Epithelial cell of esophagus (primary cell): ENCODE measurements at regions not wholly inside any gene's neighbourhood (a gene's known extent, or its start where the extent isn't known, plus 50 kb on each side); places are given as distances from the start of the nearest gene placed in this dataset.
A peak's percentile ranks its signal among the peaks of the same experiment; 100 is the strongest.

Experiments
- DNase-seq: peaks from one replicate; pipeline ENCODE4 v3.0.0; 2010; ENCODE audit warnings: low read depth
- H3K4me3 ChIP-seq: 2 replicates; pipeline ENCODE4 v1.5.1; 2011; ENCODE audit warnings: mild to moderate bottlenecking, low read length, control low read depth
- TF ChIP-seq, protein P1 (sequence below): IDR thresholded peaks from 2 replicates; pipeline ENCODE4 v1.5.1; 2011; ENCODE audit warnings: low read depth, mild to moderate bottlenecking, low read length, control low read depth, inconsistent platforms; ENCODE audit not compliant: insufficient read depth; ENCODE audit errors: missing control alignments

DNA sequence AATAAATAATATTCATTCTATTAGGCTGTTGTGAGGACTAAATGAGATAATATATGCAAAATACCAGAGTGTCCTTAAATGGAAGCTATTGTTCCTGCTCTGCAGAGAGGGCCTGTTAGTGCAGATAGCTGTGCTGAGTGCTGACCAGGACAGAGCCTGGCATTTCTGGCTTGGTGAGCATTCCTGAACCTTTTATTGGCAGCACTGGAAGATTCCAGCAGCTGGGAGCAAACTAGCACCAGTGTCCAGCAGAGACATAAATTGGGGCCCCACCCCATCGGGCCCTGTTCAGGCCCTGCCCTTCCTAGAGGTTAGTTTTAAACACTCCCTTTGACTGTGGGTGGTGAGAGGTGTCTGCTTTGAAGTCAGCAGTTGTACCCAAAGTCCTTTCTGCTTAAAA is 85.9 kb upstream of the GADD45A start:
- DNase-seq = peak; percentile 38
- H3K4me3 ChIP-seq = no peak overlapping the region
- TF ChIP-seq, protein P1, sequence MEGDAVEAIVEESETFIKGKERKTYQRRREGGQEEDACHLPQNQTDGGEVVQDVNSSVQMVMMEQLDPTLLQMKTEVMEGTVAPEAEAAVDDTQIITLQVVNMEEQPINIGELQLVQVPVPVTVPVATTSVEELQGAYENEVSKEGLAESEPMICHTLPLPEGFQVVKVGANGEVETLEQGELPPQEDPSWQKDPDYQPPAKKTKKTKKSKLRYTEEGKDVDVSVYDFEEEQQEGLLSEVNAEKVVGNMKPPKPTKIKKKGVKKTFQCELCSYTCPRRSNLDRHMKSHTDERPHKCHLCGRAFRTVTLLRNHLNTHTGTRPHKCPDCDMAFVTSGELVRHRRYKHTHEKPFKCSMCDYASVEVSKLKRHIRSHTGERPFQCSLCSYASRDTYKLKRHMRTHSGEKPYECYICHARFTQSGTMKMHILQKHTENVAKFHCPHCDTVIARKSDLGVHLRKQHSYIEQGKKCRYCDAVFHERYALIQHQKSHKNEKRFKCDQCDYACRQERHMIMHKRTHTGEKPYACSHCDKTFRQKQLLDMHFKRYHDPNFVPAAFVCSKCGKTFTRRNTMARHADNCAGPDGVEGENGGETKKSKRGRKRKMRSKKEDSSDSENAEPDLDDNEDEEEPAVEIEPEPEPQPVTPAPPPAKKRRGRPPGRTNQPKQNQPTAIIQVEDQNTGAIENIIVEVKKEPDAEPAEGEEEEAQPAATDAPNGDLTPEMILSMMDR = no peak

DNA sequence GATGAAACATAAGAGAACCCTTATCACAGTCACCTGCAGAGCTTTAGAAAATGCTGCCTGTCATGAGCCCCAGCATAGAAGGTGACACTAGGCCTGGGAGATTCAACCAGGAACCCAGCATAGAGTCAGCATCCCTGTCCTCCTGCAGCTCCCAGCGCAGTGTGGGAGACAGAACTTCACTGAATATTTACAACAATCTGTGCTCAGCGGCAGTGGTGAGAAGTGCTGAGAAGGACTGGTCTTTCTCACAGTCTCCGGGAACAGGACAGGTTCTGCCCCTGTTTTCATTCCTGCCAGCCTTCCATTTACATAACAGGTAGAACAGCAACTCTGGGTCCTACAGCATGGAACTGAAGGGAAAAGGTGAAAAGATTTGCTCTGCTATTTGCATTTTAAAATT is 83.5 kb upstream of the GADD45A start:
- TF ChIP-seq, protein P1 = no peak
- no peak for DNase-seq

DNA sequence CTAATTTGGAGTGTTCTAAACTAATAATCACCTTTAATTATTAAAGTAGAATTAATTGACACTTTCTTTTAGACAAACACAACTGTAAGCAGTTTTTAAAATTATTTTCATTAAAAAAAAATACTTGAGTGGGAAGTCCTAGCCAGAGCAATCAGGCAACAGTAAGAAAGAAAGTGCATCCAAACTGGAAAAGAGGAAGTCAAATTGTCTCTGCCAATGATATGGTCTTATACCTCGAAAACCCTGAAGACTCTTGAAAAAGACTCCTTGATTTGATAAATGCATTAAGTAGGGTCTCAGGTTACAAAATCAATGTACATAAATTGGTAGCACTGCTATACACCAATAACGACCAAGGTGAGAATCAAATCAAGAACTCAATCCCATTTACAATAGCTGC is 83.0 kb upstream of the GADD45A start:
- TF ChIP-seq, protein P1 = no peak
- no peak overlapping the region for H3K4me3 ChIP-seq
- no peak for DNase-seq

More for the DNA sequence above, 83.5 kb upstream of the GADD45A start:
- H3K4me3 ChIP-seq = no peak overlapping the region

DNA sequence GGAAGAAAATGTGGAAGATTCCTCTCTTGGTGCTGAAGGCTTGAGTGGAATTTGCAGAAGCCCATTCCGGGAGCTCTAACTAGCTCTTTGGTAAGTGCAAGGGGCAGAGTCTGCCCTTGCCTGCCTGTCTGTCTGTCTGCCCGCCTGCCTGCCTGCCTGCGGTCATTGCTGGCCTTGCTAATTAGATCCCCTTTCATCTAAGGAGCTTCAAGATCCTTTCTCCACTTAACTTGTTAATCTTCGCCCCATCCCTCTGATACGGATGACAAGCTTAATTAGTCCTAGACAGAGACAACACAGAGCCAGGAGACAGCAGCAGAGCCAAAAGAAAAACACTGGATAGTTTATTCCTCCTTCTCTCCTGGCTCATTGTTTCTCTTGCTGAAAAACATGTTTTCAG is 80.2 kb upstream of the GADD45A start:
- no peak overlapping the region for H3K4me3 ChIP-seq
- DNase-seq = no peak
- TF ChIP-seq, protein P1 = no peak

DNA sequence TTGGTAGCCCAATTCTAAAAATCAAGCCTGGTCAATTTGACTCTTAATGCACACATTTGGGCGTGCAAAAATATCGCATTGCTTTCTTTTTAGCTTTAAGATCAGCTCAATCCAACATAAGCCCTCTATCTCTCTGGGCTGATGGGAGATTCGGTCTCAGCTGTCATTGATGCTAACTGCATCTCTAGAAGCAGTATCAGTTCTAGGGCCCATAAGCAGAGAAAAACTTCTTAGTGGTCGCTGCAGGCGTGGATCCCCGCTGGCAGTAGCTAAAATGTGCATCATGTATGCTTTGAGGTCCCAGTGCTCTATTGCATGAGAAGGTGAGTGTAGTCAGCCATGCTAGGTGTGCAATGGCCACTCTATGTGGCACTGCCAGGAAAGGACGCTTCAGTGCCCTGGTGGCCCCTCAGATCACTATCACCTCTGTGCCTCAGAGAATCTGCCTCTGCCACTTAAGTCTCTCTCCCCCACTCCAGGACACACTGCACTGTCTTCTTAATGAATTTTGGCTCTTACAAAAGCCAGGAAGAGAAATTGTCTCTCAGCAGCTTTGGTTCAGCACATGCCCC is 79.7 kb upstream of the GADD45A start:
- DNase-seq = no peak
- H3K4me3 ChIP-seq = no peak overlapping the region
- TF ChIP-seq, protein P1 = no peak

DNA sequence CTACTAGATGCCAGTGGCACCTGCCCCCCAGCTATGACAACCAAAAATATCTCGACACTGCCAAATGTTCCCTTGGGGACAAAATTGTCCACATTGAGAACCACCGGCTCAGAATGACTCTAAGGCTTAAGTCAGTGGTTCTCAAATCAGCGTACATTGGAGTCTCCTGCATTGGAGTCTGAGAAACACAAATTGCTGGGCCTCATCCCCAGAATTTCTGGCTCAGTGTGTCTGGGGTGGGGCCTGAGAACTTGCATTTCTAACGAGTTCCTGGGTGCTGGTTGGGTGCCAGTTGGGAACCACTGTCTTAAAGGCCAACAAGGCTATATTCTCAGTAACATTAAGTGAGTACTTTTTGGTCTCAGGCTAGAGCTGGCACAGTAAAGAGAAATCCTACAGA is 77.7 kb upstream of the GADD45A start:
- no peak overlapping the region for H3K4me3 ChIP-seq
- TF ChIP-seq, protein P1 = no peak
- no peak for DNase-seq

DNA sequence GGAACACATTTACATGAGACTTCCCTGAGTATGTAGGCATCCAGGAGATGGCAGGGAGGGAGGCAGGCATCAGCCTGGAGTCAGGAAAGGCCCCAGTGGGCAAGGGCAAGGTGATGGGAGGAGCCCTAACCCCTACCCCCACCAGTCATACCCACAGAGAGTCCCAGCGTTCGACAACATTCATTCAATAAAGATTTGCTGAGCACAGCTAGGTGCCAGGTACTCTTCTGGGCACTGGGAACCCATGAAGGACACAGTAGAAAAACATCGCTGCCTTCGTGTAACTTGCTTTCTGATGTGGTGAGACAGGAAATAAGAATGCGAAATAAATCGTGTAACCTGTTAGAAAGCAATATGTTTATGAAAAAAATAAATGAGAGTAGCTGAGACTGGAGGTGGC is 77.3 kb upstream of the GADD45A start:
- H3K4me3 ChIP-seq = no peak overlapping the region
- DNase-seq = no peak
- TF ChIP-seq, protein P1 = no peak
